HG02852 (cell line): ENCODE measurements at regions not wholly inside any gene's neighbourhood (a gene's known extent, or its start where the extent isn't known, plus 50 kb on each side); places are given as distances from the start of the nearest gene placed in this dataset.

Source experiments
- ATAC-seq: cut with Tn5 transposase; IDR thresholded peaks from one replicate; pipeline ENCODE4 v1.9.1; 2021; ENCODE audit warnings: mild to moderate bottlenecking, moderate library complexity; ENCODE audit not compliant: unreplicated experiment

DNA sequence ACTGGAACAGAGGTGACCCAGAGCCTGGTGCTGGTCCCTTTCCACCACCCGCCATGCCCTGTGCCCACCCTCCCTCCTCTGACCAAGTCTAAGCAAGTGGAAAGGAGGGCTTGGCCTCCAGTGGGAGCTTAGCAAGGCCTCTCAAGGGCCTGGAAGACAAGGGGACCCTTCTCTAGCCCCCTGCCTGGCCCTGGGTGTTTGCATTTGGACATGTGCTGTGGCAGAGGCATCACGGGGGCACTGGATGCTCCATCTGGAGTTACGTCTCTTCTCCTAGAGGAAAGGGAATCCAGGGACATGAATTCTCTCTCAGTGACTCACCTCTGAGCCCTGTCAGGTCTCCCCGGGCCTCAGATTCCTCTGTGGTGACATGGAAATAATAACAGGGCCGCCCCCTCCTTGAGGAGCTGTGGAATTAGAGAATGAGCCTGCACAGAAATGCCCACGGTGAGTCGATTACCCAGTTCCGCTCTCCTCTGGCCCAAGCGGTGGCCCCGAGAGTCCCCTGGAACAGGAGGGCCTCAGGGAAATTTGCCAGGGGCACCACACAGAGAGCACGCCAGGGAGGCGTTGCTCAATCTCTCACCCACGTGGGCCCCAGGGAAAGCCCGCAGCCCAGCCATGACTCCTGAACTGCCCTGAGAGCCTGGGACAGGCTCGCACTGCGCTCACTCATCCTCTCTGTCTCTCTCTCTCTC, 189.6 kb downstream of the BCOR start:
- no peak for ATAC-seq

- no peak for ATAC-seq
Observed at GRCh38 chrX:39909996-39910395, 187.8 kb downstream of the BCOR start.

DNA sequence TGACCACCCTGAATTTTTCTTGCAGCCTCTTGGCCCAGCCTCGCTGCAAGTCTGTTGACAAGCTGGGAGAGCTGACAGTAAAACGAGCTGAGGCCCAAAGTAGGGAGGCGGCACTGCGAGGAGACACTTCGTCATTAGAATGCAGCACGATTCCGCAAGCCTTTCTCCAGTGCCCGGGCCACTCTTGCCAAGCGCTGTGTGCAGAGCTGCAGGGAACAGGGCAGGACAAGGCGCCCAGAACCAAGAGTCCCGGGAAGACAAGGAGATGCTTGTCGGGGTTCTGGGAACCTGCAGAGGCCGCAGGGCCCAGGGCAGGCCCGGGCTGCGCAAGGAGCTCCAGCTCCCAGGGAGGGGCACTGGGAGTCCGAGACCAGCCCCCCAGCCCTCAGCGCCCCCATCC, 187.1 kb downstream of the BCOR start:
- no peak for ATAC-seq

GRCh38 chrX:39911278-39911897, 186.4 kb downstream of the BCOR start:
- ATAC-seq, result no peak

GRCh38 chrX:39912126-39912525, 185.6 kb downstream of the BCOR start:
- no peak for ATAC-seq

- no peak for ATAC-seq
Observed at GRCh38 chrX:39915081-39915480, 182.7 kb downstream of the BCOR start.

DNA sequence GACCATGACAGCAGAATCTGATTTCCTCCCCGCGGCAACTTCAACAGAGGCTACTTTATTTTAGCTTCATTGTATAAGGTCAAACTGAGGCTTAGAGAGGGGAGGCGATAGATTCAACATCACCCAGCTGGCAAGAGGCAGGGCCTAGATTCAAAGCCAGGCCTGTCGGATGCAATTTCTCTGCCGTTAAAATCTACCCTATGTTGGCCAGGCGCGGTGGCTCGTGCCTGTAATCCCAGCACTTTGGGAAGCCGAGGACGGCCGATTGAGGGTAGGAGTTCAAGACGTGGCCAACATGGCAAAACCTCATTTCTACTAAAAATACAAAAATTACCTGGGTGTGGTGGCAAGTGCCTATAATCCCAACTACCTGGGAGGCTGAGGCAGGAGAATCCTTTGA, 182.2 kb downstream of the BCOR start:
- no peak for ATAC-seq

- ATAC-seq, result no peak
Observed at GRCh38 chrX:39921838-39922237, 175.9 kb downstream of the BCOR start.

DNA sequence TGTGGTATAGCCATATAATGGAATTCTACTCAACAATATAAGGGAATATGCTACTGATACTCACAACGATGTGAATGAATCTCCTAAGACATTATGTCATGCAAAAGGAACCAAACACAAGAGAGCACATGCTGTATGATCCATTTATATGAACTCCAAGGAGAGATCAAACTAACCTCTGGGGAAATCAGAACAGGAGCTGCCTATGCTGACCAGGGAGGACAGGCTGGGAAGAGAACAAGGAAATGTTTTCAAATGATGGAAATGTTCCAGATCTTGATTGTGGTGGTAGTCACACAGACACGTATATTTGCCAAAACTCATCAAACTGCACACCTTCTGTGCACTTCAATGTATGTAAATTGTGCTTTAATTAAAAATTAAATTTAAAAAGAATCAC, 175.3 kb downstream of the BCOR start:
- no peak for ATAC-seq

- no peak for ATAC-seq
Observed at GRCh38 chrX:39922926-39923325, 174.8 kb downstream of the BCOR start.

DNA sequence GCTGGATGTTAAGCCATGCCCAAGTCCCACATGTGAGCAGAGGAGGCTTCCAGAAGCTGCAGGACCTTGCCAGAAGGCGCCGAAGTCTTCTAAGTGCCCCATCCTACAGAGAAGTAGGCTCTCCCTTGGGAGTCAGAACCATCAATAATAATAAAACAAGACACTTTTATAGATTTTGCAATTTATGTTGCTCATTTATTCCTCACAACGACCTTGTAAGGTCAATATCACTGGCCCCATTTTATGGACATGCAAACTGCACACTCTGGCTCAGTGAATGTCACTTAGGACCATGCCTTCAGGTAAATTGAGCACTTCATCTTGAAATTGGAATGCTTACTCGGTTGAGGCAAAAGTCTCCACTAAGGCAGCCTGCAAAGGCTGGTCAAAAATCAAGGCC, 170.4 kb downstream of the BCOR start:
- ATAC-seq, result no peak

DNA sequence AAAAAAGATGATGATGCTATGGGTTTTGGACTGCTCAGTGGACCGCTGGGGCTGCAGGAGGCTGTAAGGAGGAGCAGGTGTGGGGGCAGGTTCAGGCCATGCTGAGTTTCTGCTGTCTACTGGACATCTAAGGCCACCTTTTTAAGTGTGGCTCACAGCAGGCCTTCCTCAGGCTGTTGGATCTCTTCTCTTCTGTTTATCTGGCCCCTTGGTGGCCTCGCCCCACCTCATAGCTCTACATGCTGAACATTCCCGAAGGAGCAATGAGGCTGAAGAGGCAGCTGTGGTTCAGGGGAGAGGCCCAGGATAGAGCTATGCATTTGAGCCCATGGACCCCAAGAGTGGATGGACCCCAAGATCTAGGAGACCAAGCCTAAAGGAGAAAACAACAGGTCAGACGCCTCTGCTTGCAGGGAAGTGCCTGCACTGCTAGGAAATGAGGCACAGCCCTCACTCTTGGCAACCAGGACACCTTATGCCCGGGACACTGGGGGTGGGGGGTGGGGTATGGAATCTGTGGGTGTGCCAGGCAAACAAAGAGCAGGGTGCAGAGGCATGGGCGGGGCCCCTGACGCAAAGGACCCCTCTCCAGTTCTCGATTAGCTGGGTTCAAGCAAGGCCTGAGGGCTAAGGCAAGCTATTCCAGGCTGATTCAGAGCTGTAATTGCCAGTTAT, 168.9 kb downstream of the BCOR start:
- no peak for ATAC-seq

DNA sequence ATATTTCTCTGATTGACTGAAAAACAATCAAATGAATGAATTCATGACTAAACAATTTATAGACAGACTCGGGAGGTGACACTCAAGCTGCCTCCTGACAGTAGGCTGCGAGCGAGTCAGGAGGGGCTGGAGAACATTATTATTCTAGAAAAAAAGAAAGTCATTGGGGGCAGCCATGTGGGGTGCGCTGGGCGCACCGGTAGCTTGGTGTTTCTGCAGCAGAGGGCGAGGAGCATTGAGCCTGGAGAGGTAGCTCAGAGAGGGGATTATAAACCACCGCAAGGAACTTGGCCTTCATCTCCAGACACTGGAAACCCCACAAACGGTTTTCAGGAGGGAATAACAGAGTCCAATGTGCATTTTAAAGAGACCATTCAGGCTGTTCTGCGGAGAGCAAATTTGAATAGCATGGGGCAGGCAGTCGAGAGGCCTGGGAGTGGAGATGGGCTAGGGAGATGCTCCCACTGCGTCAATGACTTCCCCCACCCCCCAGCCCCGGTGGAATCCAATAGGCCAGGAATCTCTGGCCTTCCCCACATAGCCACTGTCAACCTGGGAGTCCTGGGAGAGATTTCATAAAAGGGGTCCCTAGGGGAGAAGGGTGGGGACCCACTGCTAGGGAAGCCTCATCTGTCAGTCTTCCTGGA, 168.3 kb downstream of the BCOR start:
- ATAC-seq, result no peak

DNA sequence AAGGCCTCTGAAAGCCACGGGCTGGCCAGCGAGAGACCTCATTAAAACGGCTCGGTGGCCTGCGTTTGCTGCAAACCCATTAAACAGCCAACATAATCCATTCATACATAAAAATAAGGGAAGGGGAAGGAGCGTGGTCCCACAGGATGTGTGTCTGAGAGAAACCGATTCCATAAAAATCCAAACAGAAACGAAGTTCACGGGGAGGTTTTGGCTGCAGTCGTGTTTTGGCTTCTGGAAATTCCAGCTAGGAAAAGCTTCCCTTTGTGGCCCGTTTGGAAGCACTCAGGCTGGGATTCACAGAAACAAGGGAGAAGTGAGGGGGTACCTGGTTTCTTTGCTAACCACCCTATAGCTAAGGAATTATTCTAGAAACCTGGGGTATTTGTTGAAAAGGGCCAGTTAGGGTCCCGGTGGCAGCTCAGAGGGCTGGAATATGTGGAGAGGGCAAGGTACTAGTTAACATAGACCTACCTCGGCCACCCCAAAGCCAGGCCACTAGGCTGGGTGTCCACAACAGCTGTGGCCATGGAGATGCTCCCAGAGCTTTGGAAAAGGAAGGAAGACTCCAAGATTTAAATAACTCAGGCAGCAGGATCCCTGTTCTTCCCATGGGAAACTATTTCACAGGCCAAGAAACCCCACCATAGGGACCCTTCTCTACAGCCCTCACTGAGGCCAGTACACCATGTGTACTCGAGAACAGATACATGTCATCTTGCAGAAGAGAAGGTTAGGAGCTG, 166.8 kb downstream of the BCOR start:
- no peak for ATAC-seq

DNA sequence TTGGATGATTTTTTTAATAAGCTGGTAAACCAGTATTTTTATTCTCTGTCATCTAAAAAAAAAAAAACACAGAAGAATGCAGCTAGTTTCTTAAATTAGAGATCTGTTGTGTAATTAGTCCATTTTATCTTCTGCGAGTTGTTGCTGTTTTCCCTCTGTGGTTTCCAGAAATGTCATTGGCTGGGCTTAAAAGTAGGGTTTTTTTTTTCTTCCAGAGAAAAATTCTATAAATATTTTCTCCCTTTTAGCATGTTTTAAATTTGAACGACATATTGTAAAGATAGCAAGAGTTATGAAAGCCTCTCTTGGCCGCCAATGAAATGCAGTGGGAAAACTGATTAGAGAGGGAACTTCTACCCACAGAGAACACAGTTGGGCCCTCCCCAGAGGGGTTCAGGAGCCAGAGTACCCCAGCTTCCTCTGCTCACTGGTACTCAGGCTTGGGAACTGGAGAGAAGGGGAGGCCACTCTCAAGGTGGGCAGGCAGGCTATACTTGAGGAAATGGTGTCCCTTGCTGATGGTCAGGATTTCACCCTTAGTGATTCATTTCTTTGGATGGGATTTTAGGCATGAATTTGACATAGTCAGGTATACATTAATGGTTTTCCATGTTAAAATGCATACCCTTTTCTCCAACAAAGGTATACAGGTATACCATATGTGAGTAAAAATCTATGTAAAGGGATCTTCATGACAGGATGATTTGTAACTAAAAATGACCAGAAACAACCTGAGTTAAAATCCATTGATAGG, 166.1 kb downstream of the BCOR start:
- ATAC-seq, result no peak

- ATAC-seq, result no peak
Observed at GRCh38 chrX:39935411-39936064, 162.2 kb downstream of the BCOR start.

DNA sequence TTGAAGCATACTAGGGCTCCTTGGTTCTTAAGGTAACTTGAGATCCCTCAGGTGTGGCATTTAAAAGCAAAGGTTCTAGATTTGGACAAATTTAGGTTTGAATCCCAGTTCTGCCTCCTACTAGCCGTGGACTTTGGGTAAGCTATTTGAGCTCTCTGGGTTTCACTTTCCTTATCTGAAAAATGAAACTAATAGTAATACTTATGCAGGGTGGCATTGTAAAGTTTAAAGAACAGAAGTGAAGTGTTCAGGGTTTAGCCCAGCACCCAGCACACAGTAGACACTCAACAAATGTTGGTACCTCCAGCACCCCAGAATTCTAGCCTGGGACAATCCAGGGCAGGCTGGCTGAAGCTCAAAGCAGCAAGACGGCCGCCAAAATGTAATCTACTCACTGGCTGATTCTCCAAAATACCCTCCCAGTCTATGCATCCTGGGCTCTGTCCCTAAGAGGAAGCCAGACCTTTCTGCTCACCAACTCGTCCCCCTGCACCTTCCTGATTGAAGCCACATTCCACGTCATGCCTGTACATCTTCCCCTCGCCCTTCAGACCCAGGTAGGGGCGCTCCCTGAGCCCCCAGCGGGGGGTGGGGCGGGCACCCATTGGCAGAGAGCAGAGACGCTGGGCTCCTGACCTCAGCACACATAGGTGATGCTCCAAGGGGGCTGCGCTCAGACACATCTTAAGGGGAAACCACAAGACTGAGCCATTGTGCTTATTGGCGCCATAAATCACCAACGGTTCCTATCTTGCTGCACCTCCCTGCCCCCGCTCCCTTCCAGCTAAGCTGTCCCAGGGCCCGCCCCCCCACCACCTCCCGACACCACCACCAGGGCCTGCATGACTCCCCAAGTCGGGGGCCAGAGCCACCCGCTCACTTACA, 160.6 kb downstream of the BCOR start:
- ATAC-seq, result peak; percentile 77

GRCh38 chrX:39938466-39938865, 159.3 kb downstream of the BCOR start:
- ATAC-seq, result no peak

DNA sequence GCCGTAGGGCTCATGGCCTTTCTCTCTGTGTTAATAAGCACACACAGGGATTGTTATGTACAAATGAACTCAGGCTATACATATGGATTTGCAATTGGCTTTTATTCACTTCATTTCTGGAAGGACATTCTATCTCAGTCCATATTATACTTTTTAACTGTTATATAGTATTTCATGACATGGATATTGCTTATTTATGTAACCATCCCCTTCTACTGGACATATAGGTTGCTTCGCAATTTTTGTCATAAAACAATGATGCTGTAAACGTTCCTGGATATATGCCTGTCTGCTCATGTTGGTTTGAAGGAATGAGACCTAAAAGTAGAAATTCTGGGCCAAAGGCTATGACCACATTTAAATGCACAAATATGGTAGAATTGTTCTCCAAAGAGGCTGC, 158.1 kb downstream of the BCOR start:
- ATAC-seq, result no peak
